ENCODE measurements at regions not wholly inside any gene's neighbourhood (a gene's known extent, or its start where the extent isn't known, plus 50 kb on each side); places are given as distances from the start of the nearest gene placed in this dataset.

DNA sequence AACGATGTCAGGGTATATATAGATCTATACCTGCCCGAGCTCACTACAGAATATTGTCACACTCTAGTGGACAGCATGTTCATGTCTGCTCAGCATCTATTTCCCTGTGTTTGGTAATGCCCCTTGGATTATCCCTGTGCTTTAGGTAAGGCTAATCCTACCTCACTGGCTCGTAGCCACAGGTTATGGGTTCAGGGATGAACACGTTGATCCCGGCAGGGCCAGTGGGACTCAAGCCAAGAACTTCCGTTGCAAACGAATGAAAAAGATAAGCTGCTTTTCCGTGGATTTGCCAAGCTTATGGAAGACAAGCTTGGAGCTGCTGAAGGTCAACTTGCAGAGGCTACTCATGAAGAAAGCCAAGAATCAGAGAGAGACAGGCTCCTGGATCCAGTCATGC, 400.0 kb upstream of the TSHZ3 start:
- Histone ChIP-seq H3K36me3 (ENCODE audit: insufficient read depth, low read length) (no peaks in the 10 kb centered on the region), H3K79me2 (ENCODE audit: insufficient read depth, low read length) (no peaks in the 10 kb centered on the region), H3K4me3 (ENCODE audit: insufficient read depth, low read depth, low read length) (no peak overlapping the region), H3K4me2 (ENCODE audit: low read length) (no peak overlapping the region), H4K20me1 (ENCODE audit: insufficient read depth, low read length) (no peaks in the 10 kb centered on the region), H3K4me1 (ENCODE audit: insufficient read depth, low read length) (no peaks in the 10 kb centered on the region), H3K9me3 (ENCODE audit: insufficient read depth, low read depth, low read length) (peaks cover 6% of the 10 kb centered on the region), H2AFZ (ENCODE audit: low read depth, low read length) (no peak overlapping the region), H3K27ac (ENCODE audit: low read depth, low read length) (no peak overlapping the region), H3K27me3 (ENCODE audit: insufficient read depth, low read length) (no peaks in the 10 kb centered on the region), H3K9ac (ENCODE audit: low read length) (no peak overlapping the region)
- no peaks in the 10 kb centered on the region for H3K4me1 Mint-ChIP-seq (ENCODE audit: low read depth, unreplicated experiment)
- DNase-seq (ENCODE audit: low read depth) (no peak), FAIRE-seq (no peak)
- no peaks in the 10 kb centered on the region for H3K36me3 Mint-ChIP-seq (ENCODE audit: low read depth, unreplicated experiment)
- no peak overlapping the region for H3K4me3 Mint-ChIP-seq (ENCODE audit: unreplicated experiment)
- no peak overlapping the region for H3K27ac Mint-ChIP-seq (ENCODE audit: unreplicated experiment)
- peaks cover 4% of the 10 kb centered on the region for H3K27me3 Mint-ChIP-seq (ENCODE audit: low read depth, unreplicated experiment)
- TF ChIP-seq EZH2 (IDR thresholded peaks at IDR 0.05; ENCODE audit: insufficient read depth, low read length), result no peak
- TF ChIP-seq, protein P1, sequence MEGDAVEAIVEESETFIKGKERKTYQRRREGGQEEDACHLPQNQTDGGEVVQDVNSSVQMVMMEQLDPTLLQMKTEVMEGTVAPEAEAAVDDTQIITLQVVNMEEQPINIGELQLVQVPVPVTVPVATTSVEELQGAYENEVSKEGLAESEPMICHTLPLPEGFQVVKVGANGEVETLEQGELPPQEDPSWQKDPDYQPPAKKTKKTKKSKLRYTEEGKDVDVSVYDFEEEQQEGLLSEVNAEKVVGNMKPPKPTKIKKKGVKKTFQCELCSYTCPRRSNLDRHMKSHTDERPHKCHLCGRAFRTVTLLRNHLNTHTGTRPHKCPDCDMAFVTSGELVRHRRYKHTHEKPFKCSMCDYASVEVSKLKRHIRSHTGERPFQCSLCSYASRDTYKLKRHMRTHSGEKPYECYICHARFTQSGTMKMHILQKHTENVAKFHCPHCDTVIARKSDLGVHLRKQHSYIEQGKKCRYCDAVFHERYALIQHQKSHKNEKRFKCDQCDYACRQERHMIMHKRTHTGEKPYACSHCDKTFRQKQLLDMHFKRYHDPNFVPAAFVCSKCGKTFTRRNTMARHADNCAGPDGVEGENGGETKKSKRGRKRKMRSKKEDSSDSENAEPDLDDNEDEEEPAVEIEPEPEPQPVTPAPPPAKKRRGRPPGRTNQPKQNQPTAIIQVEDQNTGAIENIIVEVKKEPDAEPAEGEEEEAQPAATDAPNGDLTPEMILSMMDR (IDR thresholded peaks at IDR 0.05; ENCODE audit: insufficient read depth, low read depth, low read length), result no peak
- no peaks in the 10 kb centered on the region for H3K9me3 Mint-ChIP-seq (ENCODE audit: unreplicated experiment)

DNA sequence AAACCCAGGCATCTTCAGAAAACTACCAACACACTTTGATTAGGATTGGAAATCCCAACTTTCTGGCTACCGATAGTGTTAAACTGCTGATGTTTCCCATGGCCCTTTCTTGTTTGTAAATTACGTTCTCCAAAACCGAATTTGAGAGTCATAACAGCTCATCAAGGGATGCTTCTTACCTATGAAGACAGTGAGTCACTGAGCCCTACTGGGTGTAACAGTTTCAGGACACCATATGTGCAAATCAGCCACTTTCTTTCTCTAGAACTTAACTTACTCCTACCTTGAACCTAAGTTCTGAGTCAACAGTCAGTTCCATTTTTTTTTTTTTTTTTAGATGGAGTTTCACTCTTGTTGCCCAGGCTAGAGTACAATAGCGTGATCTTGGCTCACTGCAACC, 410.1 kb upstream of the TSHZ3 start:
- TF ChIP-seq EZH2 (IDR thresholded peaks at IDR 0.05; ENCODE audit: insufficient read depth, low read length), result no peak
- TF ChIP-seq, protein P1 (IDR thresholded peaks at IDR 0.05; ENCODE audit: insufficient read depth, low read depth, low read length), result no peak
- H2AFZ ChIP-seq (ENCODE audit: low read depth, low read length), result no peak overlapping the region
- no peak overlapping the region for H3K27ac ChIP-seq (ENCODE audit: low read depth, low read length)
- Mint-ChIP-seq H3K4me1 (ENCODE audit: low read depth, unreplicated experiment) (no peaks in the 10 kb centered on the region), H3K27ac (ENCODE audit: unreplicated experiment) (no peak overlapping the region), H3K27me3 (ENCODE audit: low read depth, unreplicated experiment) (peaks cover 18% of the 10 kb centered on the region), H3K9me3 (ENCODE audit: unreplicated experiment) (no peaks in the 10 kb centered on the region), H3K4me3 (ENCODE audit: unreplicated experiment) (no peak overlapping the region), H3K36me3 (ENCODE audit: low read depth, unreplicated experiment) (no peaks in the 10 kb centered on the region)
- no peak overlapping the region for H3K4me2 ChIP-seq (ENCODE audit: low read length)
- no peaks in the 10 kb centered on the region for H3K79me2 ChIP-seq (ENCODE audit: insufficient read depth, low read length)
- H3K9ac ChIP-seq (ENCODE audit: low read length), result no peak overlapping the region
- DNase-seq (ENCODE audit: low read depth) (no peak), FAIRE-seq (no peak)
- H3K9me3 ChIP-seq (ENCODE audit: insufficient read depth, low read depth, low read length), result no peaks in the 10 kb centered on the region
- no peak overlapping the region for H3K4me3 ChIP-seq (ENCODE audit: insufficient read depth, low read depth, low read length)
- H3K36me3 ChIP-seq (ENCODE audit: insufficient read depth, low read length), result no peaks in the 10 kb centered on the region
- H4K20me1 ChIP-seq (ENCODE audit: insufficient read depth, low read length), result no peaks in the 10 kb centered on the region
- no peaks in the 10 kb centered on the region for H3K4me1 ChIP-seq (ENCODE audit: insufficient read depth, low read length)
- no peaks in the 10 kb centered on the region for H3K27me3 ChIP-seq (ENCODE audit: insufficient read depth, low read length)

DNA sequence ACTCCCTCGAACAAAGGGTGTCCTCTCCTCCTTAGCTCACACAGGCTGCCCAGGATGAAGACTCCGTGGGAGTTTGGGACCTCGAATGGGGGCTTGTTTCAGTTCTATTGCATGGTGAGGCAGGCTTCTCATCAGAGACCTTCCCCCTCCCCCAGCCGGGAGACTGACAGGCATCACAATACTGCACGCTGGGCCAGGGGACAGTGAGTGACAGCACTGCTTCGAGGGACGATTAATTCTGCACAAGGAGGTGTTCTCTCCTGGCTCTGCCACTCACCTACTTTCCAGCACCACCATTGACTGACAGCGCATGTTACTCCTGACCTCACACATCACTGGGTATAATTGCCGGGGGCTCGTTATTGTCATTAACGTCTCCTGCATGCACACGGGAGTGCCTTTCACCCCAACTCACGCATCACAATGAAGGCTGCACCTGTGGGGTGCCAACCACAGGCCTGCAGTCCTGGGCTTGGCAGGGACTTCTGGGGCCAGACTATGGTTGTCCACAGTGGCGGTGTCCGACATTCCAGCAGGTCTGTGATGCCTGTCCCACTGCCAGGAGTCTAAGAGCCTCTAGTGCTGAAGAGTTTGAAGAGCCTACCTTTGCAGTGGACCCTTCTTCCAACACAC, 412.2 kb upstream of the TSHZ3 start:
- Histone ChIP-seq H3K9me3 (ENCODE audit: insufficient read depth, low read depth, low read length) (no peaks in the 10 kb centered on the region), H3K4me2 (ENCODE audit: low read length) (no peak overlapping the region), H3K4me1 (ENCODE audit: insufficient read depth, low read length) (no peaks in the 10 kb centered on the region), H3K9ac (ENCODE audit: low read length) (no peak overlapping the region), H2AFZ (ENCODE audit: low read depth, low read length) (no peak overlapping the region), H3K27me3 (ENCODE audit: insufficient read depth, low read length) (no peaks in the 10 kb centered on the region), H3K36me3 (ENCODE audit: insufficient read depth, low read length) (no peaks in the 10 kb centered on the region), H3K4me3 (ENCODE audit: insufficient read depth, low read depth, low read length) (no peak overlapping the region), H3K27ac (ENCODE audit: low read depth, low read length) (no peak overlapping the region), H3K79me2 (ENCODE audit: insufficient read depth, low read length) (no peaks in the 10 kb centered on the region), H4K20me1 (ENCODE audit: insufficient read depth, low read length) (no peaks in the 10 kb centered on the region)
- FAIRE-seq (no peak), DNase-seq (ENCODE audit: low read depth) (no peak)
- H3K4me3 Mint-ChIP-seq (ENCODE audit: unreplicated experiment), result no peak overlapping the region
- no peaks in the 10 kb centered on the region for H3K36me3 Mint-ChIP-seq (ENCODE audit: low read depth, unreplicated experiment)
- H3K4me1 Mint-ChIP-seq (ENCODE audit: low read depth, unreplicated experiment), result no peaks in the 10 kb centered on the region
- H3K9me3 Mint-ChIP-seq (ENCODE audit: unreplicated experiment), result no peaks in the 10 kb centered on the region
- TF ChIP-seq, protein P1 (IDR thresholded peaks at IDR 0.05; ENCODE audit: insufficient read depth, low read depth, low read length), result no peak
- no peak for TF ChIP-seq EZH2 (IDR thresholded peaks at IDR 0.05; ENCODE audit: insufficient read depth, low read length)
- peaks cover 18% of the 10 kb centered on the region for H3K27me3 Mint-ChIP-seq (ENCODE audit: low read depth, unreplicated experiment)
- H3K27ac Mint-ChIP-seq (ENCODE audit: unreplicated experiment), result no peak overlapping the region

All from astrocyte (in vitro differentiated cells and primary cell).